PC-9 (cell line): ENCODE measurements at regions not wholly inside any gene's neighbourhood (a gene's known extent, or its start where the extent isn't known, plus 50 kb on each side); places are given as distances from the start of the nearest gene placed in this dataset.

ENCODE experiments used
- EZH2 ChIP-seq: fragments of 200-600 bp; sonication (generic); IDR thresholded peaks from 2 replicates; pipeline ENCODE4 v1.8.0; 2017; ENCODE audit warnings: antibody characterized with exemption, low read depth
- TF ChIP-seq, protein P1 (sequence below): fragments of 200-600 bp; sonication (generic); conservative IDR thresholded peaks from 2 replicates; pipeline ENCODE4 v1.6.1; 2017; ENCODE audit warnings: mixed run types, antibody characterized with exemption, mild to moderate bottlenecking, moderate library complexity

GRCh38 chr10:128813574-128813973, 653.5 kb upstream of the MGMT start:
- TF ChIP-seq, protein P1, sequence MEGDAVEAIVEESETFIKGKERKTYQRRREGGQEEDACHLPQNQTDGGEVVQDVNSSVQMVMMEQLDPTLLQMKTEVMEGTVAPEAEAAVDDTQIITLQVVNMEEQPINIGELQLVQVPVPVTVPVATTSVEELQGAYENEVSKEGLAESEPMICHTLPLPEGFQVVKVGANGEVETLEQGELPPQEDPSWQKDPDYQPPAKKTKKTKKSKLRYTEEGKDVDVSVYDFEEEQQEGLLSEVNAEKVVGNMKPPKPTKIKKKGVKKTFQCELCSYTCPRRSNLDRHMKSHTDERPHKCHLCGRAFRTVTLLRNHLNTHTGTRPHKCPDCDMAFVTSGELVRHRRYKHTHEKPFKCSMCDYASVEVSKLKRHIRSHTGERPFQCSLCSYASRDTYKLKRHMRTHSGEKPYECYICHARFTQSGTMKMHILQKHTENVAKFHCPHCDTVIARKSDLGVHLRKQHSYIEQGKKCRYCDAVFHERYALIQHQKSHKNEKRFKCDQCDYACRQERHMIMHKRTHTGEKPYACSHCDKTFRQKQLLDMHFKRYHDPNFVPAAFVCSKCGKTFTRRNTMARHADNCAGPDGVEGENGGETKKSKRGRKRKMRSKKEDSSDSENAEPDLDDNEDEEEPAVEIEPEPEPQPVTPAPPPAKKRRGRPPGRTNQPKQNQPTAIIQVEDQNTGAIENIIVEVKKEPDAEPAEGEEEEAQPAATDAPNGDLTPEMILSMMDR, result no peak
- TF ChIP-seq EZH2, result no peak
